GM21367 (cell line): ENCODE measurements at regions not wholly inside any gene's neighbourhood (a gene's known extent, or its start where the extent isn't known, plus 50 kb on each side); places are given as distances from the start of the nearest gene placed in this dataset.

ENCODE experiments used
- ATAC-seq: cut with Tn5 transposase; IDR thresholded peaks from one replicate; pipeline ENCODE4 v1.9.1; 2021; ENCODE audit not compliant: unreplicated experiment

DNA sequence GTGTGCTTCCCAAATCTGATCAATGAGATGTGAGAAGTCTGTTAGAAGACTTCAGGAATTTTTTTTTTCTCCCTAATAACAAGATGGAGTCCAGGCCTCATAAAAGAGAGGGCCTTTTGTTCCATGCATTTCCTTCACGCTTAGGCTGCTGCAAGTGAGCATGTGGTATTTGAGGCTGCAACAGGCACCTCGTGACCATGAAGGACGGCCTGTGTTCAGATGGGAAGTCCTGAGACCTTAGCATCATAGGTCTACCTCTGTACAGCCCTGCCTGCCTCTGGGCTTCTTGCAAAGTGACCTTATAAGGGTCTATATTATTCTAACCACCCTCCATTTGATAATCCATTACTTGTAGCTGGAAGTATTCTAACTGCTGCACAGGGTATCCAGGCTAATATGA, 86.6 kb downstream of the BOD1 start:
- no peak for ATAC-seq

DNA sequence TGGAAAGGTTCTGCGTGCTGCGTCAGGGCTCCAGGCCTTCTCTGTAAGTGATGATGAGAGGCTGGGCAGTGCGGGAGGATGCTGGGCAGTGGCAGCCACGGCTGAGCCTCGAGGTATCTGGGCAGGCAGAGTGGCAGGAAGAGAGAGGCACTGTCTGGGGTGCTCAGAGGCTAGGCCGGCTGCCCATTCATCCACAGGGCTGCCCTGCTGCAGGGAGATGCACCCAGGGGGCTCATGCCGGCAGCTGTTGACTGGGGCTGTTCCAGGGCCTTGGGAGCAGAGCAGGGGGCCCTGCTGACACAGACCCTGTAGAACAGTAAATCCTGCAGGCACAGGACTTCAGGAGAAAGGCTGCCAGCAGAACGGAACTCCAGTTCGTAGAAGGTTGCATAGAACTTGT, 88.8 kb downstream of the BOD1 start:
- no peak for ATAC-seq

DNA sequence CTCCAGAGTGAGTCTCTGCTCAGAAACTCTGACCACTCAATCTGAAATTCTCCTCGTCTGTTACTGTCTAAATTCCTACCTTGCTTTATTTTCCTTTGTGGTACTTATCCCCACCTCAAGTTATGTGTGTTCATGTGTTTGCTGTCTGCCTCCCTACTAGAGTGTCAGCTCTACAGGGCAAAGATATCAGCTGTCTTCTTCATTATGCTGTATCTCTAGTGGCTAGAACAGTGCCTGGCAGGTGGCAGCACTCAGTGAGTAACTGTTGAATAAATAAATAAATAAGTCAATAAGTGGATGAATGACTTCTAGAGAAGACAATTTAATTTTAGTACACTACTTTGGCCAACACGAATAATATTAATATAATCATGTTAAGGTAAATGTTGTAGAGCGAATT, 92.3 kb downstream of the BOD1 start:
- ATAC-seq, result no peak

GRCh38 chr5:173523388-173523787, 93.1 kb downstream of the BOD1 start:
- ATAC-seq, result no peak

DNA sequence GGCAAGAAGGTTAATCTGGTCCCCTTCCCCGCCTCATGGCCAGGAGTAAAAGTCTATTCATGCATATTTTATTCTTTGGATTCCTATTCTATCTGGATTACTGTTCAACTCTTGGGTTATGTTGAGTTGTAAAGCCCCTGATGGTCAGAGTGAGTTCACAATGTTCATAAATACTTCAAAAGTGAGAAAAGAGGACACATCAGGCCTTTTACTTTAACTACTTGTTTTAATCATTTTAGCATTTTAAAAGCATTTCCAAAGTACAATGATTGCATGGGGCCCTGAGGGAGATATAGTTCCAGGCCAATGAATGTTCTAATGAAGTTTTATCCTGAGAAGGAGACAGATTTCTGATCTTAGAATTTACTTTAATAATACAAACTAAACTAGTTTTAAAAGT, 93.9 kb downstream of the BOD1 start:
- ATAC-seq, result no peak

DNA sequence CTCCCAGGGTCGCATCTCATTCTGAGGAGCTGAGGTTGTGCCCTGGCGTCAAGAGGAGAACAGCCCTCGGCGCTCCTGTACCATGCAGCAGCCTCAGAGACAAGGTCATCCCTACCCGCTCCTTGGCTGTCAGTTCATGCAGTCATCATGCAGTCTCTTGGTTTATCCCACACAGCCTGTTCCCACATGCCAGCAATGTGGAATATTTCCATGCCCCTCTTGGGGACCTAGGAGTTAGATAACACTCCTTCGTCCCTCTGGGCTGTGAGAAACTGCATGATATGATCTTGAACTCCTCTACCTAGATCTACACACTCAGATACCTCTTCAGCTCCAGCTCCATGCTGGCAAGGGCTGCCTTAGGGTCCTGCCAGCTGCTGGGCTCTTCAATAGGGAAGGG, 97.6 kb downstream of the BOD1 start:
- no peak for ATAC-seq

- ATAC-seq, result no peak
These were observed 98.8 kb downstream of the BOD1 start for GRCh38 chr5:173517648-173518047.

DNA sequence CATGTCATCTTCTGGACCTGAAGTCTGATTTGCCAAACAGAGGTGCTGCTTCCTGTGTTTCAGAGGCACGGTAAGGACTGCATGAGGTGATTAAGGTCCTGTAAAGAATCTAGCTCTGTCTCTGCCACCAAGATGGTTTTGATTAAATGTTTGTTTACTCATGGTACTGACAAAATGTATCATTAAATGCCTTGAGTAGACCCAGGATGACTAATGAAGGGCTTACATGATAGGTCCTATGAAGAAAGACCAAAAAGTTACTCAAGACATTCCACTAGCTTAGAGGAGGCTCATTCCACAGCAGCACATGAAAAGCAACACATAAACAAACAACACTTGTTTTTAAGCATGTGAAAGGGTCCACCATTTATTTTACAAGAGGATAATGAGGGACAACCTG, 100.9 kb downstream of the BOD1 start:
- ATAC-seq, result no peak

DNA sequence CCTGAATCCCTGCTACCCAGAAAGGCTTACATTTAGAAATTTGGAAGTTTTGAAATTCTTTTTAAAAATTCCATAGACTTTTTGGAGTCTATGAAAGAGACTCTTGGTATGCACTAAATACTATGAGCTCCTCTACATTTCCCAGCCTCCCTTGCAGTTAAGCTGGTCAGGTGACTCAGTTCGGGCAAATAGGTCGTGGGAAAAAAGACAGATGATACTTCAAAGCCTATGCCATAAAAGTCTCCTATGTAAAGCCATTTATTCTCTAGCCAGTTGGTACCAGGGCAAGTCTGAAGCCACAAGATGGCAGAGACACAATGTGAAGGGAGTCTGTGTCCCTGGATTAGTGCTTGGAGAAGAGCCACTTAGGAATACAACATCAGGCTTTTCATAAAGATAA, 101.8 kb downstream of the BOD1 start:
- ATAC-seq, result no peak

- no peak for ATAC-seq
These were observed 102.9 kb downstream of the BOD1 start for GRCh38 chr5:173513521-173513991.

- no peak for ATAC-seq
These were observed 103.6 kb downstream of the BOD1 start for GRCh38 chr5:173512637-173513435.

- no peak for ATAC-seq
These were observed 107.4 kb downstream of the BOD1 start for GRCh38 chr5:173509060-173509459.

DNA sequence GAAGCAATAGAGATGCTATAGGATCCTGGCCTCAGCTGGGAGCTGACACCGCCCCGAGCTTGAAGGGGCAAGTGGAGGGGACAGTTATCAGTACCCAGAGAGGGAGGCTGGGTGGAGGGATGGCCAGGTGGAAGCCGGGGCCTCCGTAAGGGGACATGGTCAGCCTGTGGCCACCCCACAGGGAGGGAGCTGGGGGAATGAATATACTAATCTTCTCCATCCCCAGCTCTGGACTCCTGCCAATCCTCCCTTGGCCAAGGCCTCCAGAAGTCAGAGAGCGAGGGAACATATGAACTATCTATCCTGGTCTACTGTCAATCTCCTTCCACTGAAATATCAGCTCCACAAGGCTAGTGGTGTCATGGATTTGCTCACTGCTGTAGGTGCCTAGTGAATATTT, 109.3 kb downstream of the BOD1 start:
- ATAC-seq, result no peak

DNA sequence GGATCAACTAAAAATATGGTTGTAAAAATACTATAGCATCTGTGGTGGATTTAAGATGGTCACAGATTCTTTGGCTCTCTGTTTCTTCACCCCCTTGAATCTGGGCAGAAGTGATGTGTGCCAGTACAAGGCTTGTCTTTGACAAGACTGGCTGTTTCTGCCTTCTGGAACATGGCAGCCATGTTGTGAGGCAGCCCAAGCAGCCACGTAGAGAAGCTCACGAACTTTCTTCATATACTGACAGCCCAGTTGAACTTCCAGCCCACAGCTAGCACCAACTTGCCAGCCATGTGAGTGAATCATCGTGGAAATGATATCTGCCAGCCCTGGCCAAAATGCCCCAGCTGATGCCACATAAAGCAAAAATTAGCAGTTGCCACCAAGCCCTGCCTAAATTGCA, 110.8 kb downstream of the BOD1 start:
- no peak for ATAC-seq

- ATAC-seq, result no peak
These were observed 114.5 kb downstream of the BOD1 start for GRCh38 chr5:173501922-173502321.

- no peak for ATAC-seq
These were observed 115.2 kb downstream of the BOD1 start for GRCh38 chr5:173501271-173501670.

- no peak for ATAC-seq
These were observed 116.3 kb downstream of the BOD1 start for GRCh38 chr5:173500213-173500560.

- no peak for ATAC-seq
These were observed 116.8 kb downstream of the BOD1 start for GRCh38 chr5:173499471-173500212.

GRCh38 chr5:173498739-173499470, 117.5 kb downstream of the BOD1 start:
- no peak for ATAC-seq

- ATAC-seq, result no peak
These were observed 118.2 kb downstream of the BOD1 start for GRCh38 chr5:173498286-173498685.

GRCh38 chr5:173497685-173498084, 118.8 kb downstream of the BOD1 start:
- no peak for ATAC-seq

DNA sequence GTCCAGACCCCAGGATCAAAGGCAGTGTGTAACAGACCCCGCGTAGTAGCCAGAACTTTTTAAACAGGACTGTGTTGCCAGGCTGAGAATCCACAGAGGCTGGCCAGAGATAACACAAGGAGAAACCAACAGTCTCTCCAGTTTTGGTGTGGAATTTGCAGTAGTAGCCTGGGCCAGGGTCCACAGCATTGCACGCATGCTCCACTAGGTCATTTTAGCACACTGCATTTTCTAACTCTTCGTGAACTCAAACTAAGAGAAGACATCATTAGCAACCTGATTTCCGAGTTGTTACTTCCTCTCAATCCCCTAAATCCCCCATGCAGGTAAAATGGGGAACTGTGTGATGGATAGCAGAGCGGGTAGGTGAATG, 119.6 kb downstream of the BOD1 start:
- ATAC-seq, result no peak
